ENCODE measurements at regions not wholly inside any gene's neighbourhood (a gene's known extent, or its start where the extent isn't known, plus 50 kb on each side); places are given as distances from the start of the nearest gene placed in this dataset.

DNA sequence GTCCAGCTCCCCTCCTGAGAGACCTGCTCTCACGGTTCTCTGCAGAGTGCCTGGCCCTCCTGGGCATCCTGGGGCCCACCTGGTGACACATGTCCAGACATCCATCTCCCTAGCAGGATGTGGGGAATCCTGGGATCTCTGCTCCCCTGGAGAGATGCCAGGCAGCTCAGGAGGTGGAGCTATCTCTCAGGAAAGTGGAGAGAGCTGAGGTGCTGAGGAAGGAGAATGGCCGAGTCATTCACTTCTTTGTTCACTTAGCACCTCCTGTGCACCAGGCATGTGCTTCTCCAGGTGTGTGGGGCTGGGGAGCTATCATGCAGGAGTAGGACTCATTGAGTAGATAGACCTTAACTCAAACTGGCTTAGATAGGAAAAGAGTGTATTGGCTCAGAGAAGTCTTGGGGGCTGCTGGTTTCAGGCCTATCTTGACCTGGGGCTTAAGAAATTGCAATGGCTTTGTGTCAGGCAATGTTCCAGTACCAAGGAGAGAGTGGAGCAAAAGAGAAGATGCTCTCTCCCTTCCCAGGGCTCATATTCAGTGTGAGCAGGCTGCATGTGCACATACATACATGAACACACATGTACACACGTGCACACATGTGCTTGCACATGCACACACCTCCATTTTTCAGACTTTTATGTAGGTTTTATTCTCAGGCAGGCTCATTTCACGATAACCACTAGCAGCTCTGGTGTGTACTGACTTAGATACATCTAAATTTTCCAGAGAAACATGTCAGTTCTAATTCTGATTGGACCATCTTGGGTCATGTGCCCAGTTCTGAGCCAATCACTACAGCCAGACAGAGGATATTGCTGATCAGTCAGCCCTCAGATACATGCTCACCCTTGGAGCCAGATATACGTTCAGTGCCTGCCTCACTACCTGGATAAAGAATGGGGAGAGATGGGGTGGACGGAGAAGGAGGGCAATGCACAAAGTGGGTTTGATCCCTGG, 437.6 kb downstream of the PTPRU start:
- DNase-seq: peak in 7 of 42 donors; percentile 6 to 32 (median 11)
- intact Hi-C loops (cut with DNase I): no loop called here

DNA sequence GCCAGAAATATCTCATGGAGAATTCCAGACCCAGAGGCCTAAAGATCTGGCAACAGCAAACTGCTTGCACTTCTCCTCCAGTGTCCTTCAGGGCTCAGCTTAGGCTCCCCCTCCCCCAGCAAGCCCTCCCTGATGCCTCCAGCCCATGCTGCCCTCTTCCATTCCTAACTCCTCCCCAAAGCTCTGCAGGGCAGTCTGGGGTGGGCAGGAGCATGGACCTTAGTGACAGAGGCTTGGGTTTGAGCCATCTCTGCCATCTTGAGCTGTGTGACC, 436.8 kb downstream of the PTPRU start:
- DNase-seq: peak in 4 of 42 donors; percentile 4 to 27 (median 14)
- intact Hi-C loops (cut with DNase I): no loop called here

DNA sequence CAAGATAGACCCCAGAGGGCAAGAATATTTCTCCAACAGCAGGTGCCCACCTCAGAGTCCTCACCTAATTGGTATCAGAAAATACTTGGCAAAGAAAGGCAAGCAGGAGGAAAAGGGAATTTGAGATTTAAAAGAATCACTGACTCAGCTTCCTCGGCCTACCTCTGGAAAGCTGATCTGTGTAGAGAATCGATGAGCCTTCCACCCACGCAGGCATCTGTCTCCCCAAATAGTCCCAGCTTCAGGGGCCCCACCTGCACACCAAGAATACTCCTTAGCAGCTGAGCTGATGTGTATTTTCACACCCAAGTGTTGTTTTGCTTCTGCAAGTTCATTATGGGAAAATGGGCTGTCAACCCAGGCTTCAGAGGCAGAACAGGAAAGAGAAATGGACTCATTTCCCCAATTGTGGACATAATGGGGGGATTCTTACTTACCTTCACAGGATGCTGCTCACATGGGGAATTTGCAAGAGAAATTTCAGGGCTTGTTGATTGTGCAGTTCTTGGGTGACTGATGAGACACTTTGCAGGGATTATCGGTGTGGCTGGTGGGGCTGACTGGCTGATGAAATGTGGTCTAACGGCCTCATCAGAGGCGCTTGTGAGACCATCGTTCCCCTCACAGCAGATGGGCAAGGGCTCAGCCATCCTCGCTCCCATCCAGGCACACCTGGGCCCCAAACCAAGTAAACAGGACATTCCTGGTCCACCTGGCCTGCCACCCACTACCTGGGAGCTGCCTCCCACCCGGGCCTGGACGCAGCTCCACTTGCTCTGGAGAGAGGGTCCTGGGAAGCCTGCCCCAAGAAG, 436.3 kb downstream of the PTPRU start:
- DNase-seq: peak in 24 of 42 donors; percentile 20 to 76 (median 50)
- intact Hi-C loops (cut with DNase I): no loop called here

DNA sequence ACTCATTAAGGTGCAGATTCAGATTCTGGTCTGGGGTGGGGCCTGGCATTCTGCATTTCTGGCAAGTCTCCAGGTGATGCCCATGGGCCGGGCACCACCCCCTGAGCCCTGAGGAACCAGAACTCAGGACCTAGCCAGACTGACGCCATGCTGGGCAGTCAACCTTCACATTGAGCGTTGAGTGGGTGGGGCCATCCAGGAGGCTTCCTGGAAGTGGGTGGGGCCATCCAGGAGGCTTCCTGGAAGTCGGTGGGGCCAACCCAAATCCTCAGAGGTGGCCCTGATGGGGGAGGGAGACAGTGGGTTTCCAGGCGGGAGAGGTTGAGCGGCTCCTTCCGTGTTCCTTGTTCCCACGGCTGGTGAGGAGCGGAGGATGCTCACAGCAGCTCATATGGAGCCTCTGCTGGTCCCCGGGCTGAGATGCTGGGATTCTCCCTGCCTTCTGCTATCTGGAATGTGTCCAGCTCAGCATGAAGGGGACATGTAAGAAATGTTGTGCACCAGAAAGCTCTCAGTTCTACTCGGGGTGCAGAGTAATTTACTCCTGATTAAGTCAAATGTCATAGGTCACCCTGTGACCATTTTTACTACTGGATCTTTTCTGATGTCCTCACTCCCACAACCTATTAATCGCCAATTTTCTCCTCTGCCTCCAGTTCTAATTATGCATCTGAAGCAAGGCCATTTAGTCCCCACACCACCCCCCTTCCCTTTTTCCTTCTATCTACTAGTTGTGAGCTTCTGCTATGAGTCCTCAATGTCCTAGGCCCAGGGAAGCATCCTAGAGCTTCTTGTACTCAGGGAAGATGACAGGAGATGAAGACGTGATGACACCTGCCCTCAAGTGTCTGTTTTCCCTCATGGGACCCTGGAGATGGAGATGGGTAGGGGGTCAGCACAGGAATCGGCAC, 435.4 kb downstream of the PTPRU start:
- DNase-seq: peak in 5 of 42 donors; percentile 5 to 27 (median 7)

DNA sequence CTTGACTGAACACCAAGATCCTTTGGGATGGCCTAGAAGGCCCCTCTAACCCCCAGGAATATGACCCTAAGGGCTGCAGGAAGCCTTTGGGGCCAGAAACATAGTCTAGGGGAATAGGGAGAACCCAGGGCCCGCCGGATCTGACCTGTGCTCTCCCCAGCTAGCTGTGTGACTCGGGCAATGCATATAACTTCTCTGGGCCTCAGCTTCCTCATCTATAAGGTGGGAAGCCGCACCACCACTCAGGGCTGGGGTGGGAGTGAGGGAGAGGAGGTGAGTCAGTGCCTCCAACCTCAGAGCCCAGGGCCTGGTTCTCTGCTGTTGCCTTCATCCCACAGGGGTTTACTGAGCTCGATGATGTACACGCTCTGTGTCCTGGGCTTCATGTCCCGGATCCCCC, 434.4 kb downstream of the PTPRU start:
- intact Hi-C loops (cut with DNase I): no loop called here
- peak in 5 of 42 donors; percentile 5 to 28 (median 10) for DNase-seq

More for the DNA sequence above, 435.4 kb downstream of the PTPRU start:
- intact Hi-C loops (cut with DNase I): no loop called here

DNA sequence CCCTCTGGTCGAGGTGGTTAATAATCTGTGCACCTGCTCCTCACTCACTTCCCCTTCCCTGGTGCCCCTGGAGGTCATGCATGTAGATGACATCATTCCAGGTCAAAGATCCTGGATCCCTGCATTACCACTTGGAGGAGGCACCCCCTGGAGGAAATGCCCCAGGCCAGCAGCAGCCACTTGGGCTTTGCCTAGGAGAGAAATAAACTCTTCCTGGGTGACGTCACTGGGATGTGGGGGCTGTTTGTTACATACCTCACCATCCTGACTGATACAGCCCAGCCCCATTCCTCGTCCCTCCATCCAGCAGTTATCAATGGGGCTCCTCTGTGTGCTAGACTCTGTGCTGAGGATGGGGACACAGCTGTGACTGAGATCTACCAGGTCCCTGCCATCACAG, 433.6 kb downstream of the PTPRU start:
- intact Hi-C loops (cut with DNase I): no loop called here

DNA sequence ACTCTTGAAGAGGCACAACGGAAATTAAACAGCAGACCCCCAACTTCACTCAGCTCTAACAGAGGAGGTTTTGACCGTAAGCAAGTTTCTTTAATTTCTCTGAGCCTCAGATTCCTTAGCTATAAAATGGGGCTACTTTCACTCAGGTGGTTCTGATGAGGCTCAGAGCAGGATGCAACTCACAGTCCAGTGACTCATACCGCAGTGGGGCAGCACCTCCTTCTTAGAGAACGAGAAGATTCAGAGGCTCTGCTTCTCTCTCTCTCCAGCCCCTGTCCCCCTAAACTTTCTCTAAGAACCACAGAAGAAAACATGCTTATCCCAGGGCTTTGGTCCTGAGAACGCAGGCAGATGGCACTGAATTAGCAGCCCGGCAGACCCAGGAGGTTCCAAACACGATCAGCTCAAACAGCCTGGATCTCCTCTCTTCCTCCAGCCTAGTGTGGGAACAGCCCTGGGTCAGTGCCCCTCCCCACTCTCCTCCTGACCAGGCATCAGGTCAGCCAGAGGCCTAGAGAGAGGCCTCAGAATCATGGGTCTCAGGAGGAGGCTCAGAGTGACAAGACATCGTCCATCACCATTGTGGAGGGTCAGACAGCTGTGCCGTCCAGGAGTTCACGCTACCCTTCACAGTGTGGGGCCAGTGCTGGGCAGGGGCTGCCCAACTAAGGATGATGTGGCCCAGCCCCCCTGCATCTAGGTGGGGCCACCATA, 433.0 kb downstream of the PTPRU start:
- intact Hi-C loops (cut with DNase I): no loop called here
- peak in 6 of 42 donors; percentile 5 to 22 (median 10) for DNase-seq

More for the DNA sequence above, 433.6 kb downstream of the PTPRU start:
- DNase-seq: peak in 5 of 42 donors; percentile 7 to 25 (median 17)

DNA sequence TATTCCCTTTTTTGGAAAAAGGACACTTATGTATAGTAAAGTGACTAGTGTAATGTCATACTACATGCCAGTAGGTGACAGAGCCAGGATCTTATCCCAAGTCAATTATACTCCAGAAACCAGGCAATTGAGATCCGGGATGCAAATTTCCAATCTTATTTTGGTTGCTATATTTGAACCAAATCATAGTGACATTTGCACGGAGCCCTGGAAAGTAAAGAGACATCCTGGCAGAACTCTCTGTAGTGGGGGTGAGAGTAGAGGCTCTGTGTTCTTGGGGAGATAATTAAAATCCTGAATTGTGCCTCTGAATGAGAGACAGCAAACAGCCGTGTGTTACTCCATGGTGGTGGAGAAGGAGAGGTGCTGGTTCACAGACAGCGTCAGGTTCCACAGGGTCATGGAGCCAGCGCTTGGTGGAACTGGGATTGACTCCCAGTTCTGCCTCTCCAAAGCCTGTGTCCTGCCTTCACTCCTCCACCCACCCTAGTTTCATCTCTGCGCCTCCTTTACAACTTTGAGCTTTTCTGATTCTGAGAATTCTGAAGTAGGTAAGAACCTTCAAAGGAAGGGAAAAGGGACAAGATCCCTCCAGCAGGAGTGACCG, 432.3 kb downstream of the PTPRU start:
- peak in 6 of 42 donors; percentile 7 to 20 (median 14) for DNase-seq
- intact Hi-C loops (cut with DNase I): no loop called here

DNA sequence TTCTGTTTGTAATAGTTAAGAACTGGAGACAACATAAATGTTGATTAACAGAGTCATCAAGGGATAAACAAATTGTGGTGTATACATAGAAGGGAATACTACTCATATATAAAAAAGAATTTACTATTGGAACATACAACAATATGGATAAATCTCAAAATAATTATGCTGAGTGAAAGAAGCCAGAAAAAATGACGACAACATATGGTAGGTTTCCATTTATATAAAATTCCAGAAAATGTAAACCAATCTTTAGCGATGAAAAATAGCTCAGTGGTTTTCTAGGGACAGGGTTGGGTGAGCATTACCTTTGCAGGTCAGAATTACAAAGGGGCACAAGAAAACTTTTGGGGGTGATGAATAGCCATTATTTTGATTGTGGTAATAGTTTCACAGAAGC, 431.6 kb downstream of the PTPRU start:
- intact Hi-C loops (cut with DNase I): no loop called here
- DNase-seq: no peak

DNA sequence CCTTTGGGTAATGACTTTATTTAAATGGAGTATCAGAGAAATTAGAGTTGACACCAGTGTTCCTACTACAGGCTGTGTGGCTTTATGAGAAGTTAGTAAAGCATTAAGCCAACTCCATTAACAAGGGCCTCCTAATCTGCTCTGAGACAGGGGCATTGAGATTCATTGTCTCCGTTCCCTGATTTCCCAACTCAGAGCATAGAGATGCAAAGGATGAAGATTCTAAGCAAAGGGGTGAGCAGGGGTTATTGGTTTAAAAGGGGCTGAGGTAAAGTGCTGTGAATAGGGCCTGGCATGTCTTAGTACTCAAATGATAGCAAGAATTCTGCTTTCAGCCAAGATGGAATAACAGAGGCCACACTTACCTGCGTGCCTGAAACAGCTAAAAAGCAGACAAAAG, 428.4 kb downstream of the PTPRU start:
- DNase-seq: peak in 2 of 42 donors; percentile 2 to 26
- intact Hi-C loops (cut with DNase I): no loop called here

DNA sequence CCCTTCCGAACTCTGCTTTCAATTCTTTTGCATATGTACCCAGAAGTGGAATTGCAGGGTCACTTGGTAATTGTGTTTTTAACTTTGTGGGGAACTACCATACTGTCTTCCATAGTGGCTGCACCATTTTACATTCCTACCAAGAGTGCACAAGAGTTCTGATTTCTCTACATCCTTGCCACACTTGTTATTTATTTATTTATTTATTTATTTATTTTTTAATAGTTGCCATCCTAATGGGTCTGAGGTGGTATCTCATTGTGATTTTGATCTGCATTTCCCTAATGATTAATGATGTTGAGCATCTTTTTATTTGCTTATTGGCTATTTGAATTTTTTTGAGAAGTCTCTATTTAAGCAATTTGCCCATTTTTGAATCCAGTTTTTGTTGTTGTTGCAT, 422.4 kb downstream of the PTPRU start:
- intact Hi-C loops (cut with DNase I): no loop called here
- DNase-seq: no peak

DNA sequence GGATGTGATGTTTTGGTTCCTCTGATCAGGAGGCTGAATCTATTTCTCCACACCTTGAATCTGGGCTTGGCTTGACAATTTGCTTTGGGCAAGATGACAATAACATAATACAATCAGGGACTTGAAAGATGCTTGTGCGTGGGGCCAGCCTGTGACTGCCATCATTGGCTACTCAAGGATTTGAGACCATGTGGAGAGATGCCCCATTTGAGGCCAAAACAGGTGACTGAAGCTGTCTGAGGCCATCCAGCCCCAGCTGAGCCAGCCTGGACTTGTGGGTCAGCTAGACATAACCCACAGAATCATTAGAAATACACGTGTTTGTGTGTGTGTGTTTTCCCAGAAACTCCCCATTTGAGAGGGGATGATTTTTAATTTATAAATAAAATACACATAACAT, 421.5 kb downstream of the PTPRU start:
- DNase-seq: peak in 7 of 42 donors; percentile 3 to 30 (median 12)
- intact Hi-C loops (cut with DNase I): no loop called here

DNA sequence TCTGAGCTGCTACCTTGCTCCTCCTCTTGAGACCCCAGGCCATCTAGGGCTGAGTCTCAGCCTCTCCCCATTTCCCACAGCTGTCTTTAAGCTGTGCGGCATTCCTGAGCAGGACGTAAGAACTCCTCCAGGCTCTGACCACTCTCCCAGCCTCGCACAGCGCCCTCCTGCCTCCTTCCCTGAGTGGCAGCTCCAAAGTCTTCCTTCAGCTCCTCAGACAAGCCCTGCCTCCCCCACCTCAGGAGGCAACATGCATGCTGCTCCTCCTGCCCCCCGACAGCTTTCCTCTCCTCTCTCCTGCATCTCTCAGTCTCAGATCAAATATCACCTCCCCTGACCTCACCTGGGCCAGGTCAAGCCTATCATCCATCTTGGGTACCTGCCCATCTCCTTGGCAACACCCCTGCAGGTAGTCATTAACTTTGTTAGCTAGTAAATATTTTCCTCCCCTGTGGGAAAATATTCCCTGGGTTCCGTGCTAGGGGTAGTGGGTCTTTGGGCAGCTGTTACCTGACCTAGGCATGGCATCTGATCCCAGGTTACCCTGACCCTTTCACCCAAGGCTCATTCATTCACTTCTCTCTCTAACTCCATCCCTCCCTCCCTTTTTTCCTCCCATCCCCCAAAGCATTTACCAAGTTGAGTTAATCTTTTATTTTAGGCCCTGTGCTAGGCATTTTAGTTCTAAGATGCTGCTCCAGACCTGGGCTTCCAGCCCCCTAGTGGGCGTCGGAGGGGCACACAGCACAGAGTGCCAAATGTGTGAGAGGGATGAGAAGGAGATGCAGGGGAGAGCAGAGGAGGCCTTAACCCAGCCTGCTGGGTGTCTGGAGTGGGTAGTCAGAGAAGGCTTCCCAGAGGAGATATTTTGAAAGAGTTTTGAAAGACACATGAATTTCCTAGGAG, 419.9 kb downstream of the PTPRU start:
- intact Hi-C loops (cut with DNase I): no loop called here
- DNase-seq: peak in 8 of 42 donors; percentile 6 to 37 (median 9)

DNA sequence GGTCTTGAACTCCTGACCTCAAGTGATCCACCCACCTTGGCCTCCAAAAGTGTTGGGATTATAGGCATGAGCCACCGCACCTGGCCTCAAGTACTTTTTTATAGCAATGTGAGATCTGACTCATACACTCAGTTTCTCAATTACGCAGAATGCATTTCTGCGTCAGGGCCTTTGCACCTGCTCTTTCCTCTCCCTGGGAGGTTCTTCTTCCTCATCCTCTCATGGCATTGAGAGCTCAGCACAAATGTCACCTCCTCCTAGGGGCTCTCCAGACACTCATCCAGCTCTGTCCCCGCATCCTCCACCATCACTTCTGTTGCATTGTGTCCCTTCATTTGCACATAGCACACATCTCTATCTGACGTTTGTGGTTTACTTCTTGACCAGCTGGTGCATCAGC, 418.8 kb downstream of the PTPRU start:
- intact Hi-C loops (cut with DNase I): no loop called here
- peak in 6 of 42 donors; percentile 3 to 22 (median 10) for DNase-seq

DNA sequence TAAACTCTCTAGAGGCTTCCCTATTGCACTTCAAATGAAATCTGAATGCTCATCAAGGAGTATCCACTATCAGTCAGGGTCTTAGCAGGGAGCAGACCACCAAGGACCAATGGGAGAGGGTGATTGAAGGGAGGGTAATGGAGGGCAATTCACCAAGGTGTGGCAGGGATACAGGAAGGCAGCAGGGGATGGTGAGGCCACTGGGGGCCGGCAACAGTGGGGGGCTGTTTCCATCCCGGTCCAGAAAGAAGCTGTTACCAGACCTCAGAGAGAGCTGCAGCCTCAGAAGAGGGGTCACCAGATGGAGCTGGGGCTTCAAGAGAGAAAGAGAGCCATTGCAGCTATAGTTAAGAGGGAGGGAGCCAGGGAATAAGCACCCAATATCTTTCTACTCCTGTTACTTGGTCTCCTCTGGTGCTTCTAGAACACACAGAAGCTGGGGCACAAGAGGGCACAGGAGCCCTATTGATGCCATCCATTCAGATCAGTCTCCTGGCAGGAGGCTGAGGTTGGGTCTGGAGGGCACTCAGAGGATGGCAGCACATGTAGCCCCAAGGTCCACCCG, 417.6 kb downstream of the PTPRU start:
- intact Hi-C loops (cut with DNase I): no loop called here
- DNase-seq: peak in 5 of 42 donors; percentile 5 to 22 (median 19)

DNA sequence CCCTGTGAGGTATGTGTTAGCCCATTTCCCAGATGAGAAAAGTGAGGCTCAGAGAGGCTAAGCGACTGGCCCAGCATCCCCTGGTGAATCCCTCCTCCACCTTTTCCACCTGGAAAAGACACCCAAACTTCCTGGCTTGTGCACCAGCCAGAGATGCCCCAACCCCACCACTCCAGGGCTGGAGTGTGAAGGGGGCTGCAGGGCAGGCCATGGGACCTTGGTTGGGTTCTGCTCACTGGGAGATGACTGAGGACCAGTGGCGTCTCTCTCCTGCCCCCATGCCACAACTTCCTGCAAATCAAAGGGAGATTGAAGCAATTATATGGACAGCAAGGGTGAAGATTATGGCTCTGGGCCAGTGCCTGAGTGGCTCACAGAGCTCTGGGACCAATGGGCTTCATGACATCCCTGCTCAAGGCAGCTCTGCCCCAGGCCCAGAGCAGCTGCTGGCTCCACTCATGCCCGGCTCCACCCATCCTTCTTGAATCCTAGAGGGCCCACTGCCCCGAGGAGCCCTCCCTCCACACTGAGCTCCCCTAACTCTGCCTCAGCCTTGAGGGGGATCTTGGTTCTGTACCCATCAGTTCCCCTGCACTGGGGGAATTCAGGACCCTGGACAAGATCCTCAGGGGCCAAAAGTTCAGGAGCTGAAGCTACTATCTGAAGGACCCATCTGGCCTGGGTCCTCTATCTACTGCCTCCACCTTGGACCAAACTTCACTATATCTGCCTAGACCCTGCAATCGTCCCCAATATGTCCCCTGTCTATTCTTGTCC, 416.9 kb downstream of the PTPRU start:
- DNase-seq: peak in 8 of 42 donors; percentile 4 to 25 (median 16)
- intact Hi-C loops (cut with DNase I): no loop called here

All from head of caudate nucleus (tissue), 42 donors.